ENCODE measurements at regions not wholly inside any gene's neighbourhood (a gene's known extent, or its start where the extent isn't known, plus 50 kb on each side); places are given as distances from the start of the nearest gene placed in this dataset.

DNA sequence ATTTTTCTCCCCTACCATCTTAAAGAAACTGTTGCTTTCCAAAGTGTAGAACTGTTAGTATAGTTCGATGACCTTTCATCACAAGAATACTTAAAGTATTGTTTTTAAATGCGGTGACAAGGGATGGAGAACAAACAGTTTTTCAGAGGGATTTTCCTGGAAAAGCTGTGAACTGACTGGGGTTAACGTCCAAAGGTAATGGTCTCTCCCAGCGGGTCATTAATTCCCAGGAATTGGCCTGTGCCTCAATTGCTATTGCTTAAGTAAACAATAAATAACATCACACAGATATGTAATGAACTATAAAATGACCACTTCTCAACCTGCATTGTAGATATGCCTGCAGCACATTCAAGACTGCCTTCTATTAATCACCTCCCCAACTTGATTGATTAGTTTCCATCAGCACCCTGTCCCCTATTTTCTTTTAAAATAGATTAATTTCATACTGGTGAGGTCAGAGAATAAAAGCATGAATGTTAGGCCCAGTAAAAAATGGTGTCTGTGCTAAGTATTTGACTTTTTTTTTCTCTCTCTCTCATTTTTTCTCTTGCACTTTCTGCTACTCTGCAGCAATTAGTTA lies 268.2 kb downstream of the SAMD5 start:
- no peak for TF ChIP-seq EGR1 (IDR thresholded peaks at IDR 0.05)
- no peak for TF ChIP-seq ZBTB7A (IDR thresholded peaks at IDR 0.05; ENCODE audit: low read depth)
- TF ChIP-seq, protein P1, sequence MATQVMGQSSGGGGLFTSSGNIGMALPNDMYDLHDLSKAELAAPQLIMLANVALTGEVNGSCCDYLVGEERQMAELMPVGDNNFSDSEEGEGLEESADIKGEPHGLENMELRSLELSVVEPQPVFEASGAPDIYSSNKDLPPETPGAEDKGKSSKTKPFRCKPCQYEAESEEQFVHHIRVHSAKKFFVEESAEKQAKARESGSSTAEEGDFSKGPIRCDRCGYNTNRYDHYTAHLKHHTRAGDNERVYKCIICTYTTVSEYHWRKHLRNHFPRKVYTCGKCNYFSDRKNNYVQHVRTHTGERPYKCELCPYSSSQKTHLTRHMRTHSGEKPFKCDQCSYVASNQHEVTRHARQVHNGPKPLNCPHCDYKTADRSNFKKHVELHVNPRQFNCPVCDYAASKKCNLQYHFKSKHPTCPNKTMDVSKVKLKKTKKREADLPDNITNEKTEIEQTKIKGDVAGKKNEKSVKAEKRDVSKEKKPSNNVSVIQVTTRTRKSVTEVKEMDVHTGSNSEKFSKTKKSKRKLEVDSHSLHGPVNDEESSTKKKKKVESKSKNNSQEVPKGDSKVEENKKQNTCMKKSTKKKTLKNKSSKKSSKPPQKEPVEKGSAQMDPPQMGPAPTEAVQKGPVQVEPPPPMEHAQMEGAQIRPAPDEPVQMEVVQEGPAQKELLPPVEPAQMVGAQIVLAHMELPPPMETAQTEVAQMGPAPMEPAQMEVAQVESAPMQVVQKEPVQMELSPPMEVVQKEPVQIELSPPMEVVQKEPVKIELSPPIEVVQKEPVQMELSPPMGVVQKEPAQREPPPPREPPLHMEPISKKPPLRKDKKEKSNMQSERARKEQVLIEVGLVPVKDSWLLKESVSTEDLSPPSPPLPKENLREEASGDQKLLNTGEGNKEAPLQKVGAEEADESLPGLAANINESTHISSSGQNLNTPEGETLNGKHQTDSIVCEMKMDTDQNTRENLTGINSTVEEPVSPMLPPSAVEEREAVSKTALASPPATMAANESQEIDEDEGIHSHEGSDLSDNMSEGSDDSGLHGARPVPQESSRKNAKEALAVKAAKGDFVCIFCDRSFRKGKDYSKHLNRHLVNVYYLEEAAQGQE (IDR thresholded peaks at IDR 0.05; ENCODE audit: low read depth) = no peak
- TF ChIP-seq RAD21 (IDR thresholded peaks at IDR 0.05; ENCODE audit: low read depth) = no peak
- TF ChIP-seq CEBPB (IDR thresholded peaks at IDR 0.05) = no peak
- TF ChIP-seq FOXM1 (IDR thresholded peaks at IDR 0.05; ENCODE audit: borderline replicate concordance, low read depth) = no peak

GRCh38 chr6:147779624-147780023 lies 271.1 kb downstream of the SAMD5 start:
- TF ChIP-seq MAX (IDR thresholded peaks at IDR 0.05) = no peak
- TF ChIP-seq FOXM1 (IDR thresholded peaks at IDR 0.05; ENCODE audit: borderline replicate concordance, low read depth) = no peak
- TF ChIP-seq YY1 (IDR thresholded peaks at IDR 0.05; ENCODE audit: low read depth) = no peak
- no peak for TF ChIP-seq CREB1 (IDR thresholded peaks at IDR 0.05; ENCODE audit: low read depth)
- TF ChIP-seq EGR1 (IDR thresholded peaks at IDR 0.05) = no peak
- no peak for TF ChIP-seq EP300 (IDR thresholded peaks at IDR 0.05; ENCODE audit: borderline replicate concordance)
- no peak for TF ChIP-seq TEAD4 (IDR thresholded peaks at IDR 0.05)
- no peak for TF ChIP-seq TAF1 (IDR thresholded peaks at IDR 0.05; ENCODE audit: low read depth)
- TF ChIP-seq RAD21 (IDR thresholded peaks at IDR 0.05; ENCODE audit: low read depth) = no peak
- TF ChIP-seq USF1 (IDR thresholded peaks at IDR 0.05) = no peak
- no peak for TF ChIP-seq CEBPB (IDR thresholded peaks at IDR 0.05)
- no peak for TF ChIP-seq TCF12 (IDR thresholded peaks at IDR 0.05; ENCODE audit: low read depth)

DNA sequence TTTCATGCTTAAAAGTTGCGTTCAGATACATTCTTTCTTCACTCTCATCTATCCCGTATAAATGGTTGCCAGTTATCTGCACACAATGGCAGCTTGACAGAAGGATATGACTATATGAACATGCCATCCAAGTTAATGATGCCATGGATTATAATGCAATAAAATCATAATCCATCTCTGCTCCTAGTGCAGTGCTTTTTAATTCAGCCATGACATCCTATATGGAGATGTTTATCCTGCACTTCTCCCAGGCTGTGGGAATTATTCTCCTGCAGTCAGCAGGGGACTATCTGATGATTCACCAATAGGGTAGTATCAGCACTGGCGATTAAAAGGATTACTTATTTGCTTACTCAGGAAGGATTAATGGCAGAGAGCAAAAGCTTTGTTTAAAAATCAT lies 273.8 kb downstream of the SAMD5 start:
- no peak for TF ChIP-seq USF1 (IDR thresholded peaks at IDR 0.05)

GRCh38 chr6:147784371-147784770 lies 275.9 kb downstream of the SAMD5 start:
- TF ChIP-seq ZBTB7A (IDR thresholded peaks at IDR 0.05; ENCODE audit: low read depth) = no peak
- TF ChIP-seq CREB1 (IDR thresholded peaks at IDR 0.05; ENCODE audit: low read depth) = no peak
- TF ChIP-seq, protein P1 (IDR thresholded peaks at IDR 0.05; ENCODE audit: low read depth) = no peak
- TF ChIP-seq RAD21 (IDR thresholded peaks at IDR 0.05; ENCODE audit: low read depth) = no peak
- no peak for TF ChIP-seq USF1 (IDR thresholded peaks at IDR 0.05)
- TF ChIP-seq TAF1 (IDR thresholded peaks at IDR 0.05; ENCODE audit: low read depth) = no peak
- no peak for TF ChIP-seq YY1 (IDR thresholded peaks at IDR 0.05; ENCODE audit: low read depth)
- no peak for TF ChIP-seq CEBPB (IDR thresholded peaks at IDR 0.05)
- no peak for TF ChIP-seq FOXM1 (IDR thresholded peaks at IDR 0.05; ENCODE audit: borderline replicate concordance, low read depth)
- no peak for TF ChIP-seq NFIC (IDR thresholded peaks at IDR 0.05)
- no peak for TF ChIP-seq TEAD4 (IDR thresholded peaks at IDR 0.05)
- no peak for TF ChIP-seq MAX (IDR thresholded peaks at IDR 0.05)
- no peak for TF ChIP-seq EP300 (IDR thresholded peaks at IDR 0.05; ENCODE audit: borderline replicate concordance)
- TF ChIP-seq TCF12 (IDR thresholded peaks at IDR 0.05; ENCODE audit: low read depth) = no peak
- no peak for TF ChIP-seq EGR1 (IDR thresholded peaks at IDR 0.05)

GRCh38 chr6:147787417-147787816 lies 278.9 kb downstream of the SAMD5 start:
- TF ChIP-seq, protein P1 (IDR thresholded peaks at IDR 0.05; ENCODE audit: low read depth) = no peak
- no peak for TF ChIP-seq YY1 (IDR thresholded peaks at IDR 0.05; ENCODE audit: low read depth)
- TF ChIP-seq TAF1 (IDR thresholded peaks at IDR 0.05; ENCODE audit: low read depth) = no peak
- TF ChIP-seq NFIC (IDR thresholded peaks at IDR 0.05) = no peak
- TF ChIP-seq CEBPB (IDR thresholded peaks at IDR 0.05) = no peak
- TF ChIP-seq RAD21 (IDR thresholded peaks at IDR 0.05; ENCODE audit: low read depth) = no peak

All from Ishikawa (cell line).